ENCODE measurements at regions not wholly inside any gene's neighbourhood (a gene's known extent, or its start where the extent isn't known, plus 50 kb on each side); places are given as distances from the start of the nearest gene placed in this dataset.
"Not testable (repeated sequence)": the region's sequence is repeated elsewhere in the genome, so short reads cannot be mapped to it uniquely, and the experiment has no call there.

DNA sequence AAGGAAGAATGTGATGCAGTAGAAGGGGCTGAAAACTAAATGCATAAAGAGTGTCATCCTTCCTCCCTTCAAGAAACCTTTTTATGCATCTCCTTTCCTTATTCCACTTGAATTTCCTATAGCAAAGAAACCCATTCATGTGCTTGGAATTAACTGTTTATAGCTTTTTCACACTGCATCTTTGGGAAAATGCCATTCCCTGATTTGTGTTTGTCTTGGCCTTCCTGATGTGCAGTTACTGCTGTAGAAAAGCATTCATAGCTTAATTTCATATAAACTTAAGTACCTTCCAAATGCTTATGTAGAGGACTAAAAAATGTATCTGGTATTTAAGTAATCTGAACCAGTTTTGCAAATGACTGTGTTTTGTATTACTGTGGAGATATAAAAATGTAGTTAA lies 61.8 kb downstream of the SDR9C7 start:
- DNase-seq: no peak

DNA sequence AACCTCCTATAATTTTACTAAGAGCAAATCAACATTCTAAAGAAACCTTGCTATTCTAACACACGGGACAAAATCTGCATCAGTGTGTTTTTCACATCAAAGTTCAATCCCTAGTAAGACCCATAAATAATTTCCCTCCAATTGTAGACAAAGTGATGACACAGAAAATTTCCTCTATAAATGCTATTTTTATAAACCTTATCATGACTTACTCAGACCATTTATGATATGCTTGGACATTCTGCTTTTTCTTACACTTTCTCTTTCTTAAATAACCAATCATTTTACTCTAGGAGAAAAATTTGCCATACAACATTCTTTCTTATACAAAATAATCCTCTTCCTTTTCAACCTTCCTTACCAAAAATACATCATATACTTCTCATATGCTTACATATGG lies 67.0 kb downstream of the SDR9C7 start:
- no peak for DNase-seq

GRCh38 chr12:56866493-56866892 lies 67.7 kb downstream of the SDR9C7 start:
- DNase-seq: no peak

DNA sequence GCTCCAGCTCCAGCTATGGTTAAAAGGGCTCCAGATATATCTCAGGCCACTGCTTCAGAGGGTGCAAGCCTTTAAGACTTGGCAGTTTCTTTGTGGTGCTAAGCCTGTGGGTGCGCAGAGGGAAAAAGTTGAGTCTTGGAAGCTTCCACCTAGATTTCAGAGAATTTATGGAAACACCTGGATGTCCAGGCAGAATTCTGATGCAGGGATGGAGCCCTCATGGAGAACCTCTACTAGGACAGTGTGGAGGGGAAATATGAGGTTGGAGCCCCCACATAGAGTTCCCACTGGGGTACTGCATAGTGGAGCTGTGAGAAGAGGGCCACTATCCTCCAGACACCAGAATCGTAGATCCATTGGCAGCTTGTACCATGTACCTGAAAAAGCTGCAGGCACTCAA lies 69.9 kb downstream of the SDR9C7 start:
- DNase-seq: no peak

DNA sequence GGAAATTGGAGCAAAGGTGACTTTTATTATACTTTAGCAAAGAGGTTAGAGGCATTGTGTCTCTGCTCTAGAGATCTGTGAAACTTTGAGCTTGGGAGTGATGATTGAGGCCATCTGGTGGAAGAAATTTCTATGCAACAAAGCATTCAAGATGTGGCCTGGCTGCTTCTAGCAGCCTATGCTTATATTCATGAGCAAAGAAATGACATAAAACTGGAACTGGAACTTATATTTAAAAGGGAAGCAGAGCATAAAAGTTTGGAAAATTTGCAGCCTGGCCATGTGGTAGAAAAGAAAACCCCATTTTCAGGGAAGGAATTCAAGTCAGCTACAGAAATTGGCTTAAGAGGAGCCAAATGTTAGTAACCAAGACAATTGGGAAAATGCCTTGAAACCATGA lies 70.4 kb downstream of the SDR9C7 start:
- DNase-seq: no peak

DNA sequence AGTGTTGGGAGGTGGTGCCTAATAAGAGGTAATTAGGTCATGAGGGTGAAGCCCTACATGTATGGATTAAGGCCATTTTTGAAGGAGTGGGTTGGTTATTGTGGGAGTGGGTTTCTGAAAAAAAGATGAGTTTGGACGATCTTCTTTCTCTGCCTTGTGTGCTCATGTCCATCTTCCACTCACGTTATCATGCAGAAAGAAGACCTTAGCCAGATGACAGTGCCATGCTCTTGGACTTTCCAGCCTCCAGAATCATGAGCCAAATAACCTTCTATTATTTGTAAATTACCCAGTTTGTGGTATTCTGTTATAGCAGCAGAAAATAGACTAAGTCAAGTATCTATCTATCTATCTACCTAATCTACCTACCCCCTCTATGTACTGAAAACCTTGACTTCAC lies 71.9 kb downstream of the SDR9C7 start:
- DNase-seq: no peak

DNA sequence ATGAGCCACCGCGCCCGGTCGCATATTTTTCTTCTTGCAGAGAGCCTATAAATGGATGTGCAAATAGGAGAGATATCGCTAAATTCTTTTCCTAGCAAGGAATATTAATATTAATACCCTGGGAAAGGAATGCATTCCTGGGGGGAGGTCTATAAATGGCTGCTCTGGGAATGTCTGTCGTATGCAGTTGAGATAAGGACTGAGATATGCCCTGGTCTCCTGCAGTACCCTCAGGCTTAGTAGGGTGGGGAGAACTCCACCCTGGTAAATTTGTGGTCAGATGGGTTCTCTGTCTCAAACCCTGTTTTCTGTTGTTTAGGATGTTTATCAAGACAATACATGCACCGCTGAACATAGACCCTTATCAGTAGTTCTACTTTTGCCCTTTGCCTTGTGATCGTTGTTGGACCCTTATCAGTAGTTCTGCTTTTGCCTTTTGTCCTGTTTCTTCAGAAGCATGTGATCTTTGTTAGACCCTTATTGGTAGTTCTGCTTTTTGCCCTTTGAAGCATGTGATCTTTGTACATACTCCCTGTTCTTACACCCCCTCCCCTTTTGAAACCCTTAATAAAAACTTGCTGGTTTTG lies 80.7 kb downstream of the SDR9C7 start:
- DNase-seq: not testable (repeated sequence)

- DNase-seq: no peak
These were observed 82.7 kb downstream of the SDR9C7 start for GRCh38 chr12:56851462-56851861.

- no peak for DNase-seq
These were observed 77.8 kb downstream of the HSD17B6 start for GRCh38 chr12:56840922-56841321.

DNA sequence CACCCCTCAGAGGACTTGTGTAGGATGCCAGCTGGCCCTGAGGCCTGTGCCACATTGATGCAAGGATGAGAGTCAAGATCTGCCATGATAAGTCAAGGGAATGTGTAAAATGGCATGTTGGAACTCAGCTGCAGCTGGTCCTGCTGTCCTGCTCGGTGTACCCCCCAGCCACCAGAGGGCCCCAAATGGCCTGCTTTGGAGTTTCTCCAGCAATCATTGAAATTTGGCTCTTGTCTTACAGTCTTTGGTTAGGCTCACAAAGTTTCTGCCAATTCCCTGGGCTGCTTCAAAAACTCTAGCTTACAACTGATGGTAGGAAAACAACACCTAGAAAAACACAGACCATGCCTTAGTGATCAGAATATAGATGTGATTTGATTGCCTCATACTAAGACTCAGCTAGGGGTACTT lies 76.8 kb downstream of the HSD17B6 start:
- DNase-seq: peak; percentile 45

GRCh38 chr12:56839489-56839848 lies 76.3 kb downstream of the HSD17B6 start:
- no peak for DNase-seq

GRCh38 chr12:56838621-56839488 lies 75.7 kb downstream of the HSD17B6 start:
- DNase-seq: no peak

All from activated CD4-positive, alpha-beta T cell treated with anti-CD3 and anti-CD28 coated beads, Interleukin-2, Interleukin-6, amounts not matched to agents 100 ng/mL and 50 ng/mL, durations not matched to agents 16 hours and 8 hours (primary cell).